GM19397 (cell line): ENCODE measurements at regions not wholly inside any gene's neighbourhood (a gene's known extent, or its start where the extent isn't known, plus 50 kb on each side); places are given as distances from the start of the nearest gene placed in this dataset.
A peak's percentile ranks its signal among the peaks of the same experiment; 100 is the strongest.

Experiments
- ATAC-seq: cut with Tn5 transposase; IDR thresholded peaks from one replicate; pipeline ENCODE4 v1.9.1; 2021; ENCODE audit warnings: mild to moderate bottlenecking, moderate library complexity; ENCODE audit not compliant: unreplicated experiment

GRCh38 chr5:97388794-97389193 lies 205.7 kb upstream of the RIOK2 start:
- no peak for ATAC-seq

- no peak for ATAC-seq
These were observed 217.5 kb upstream of the RIOK2 start for GRCh38 chr5:97400537-97400936.

- ATAC-seq, result no peak
These were observed 222.9 kb upstream of the RIOK2 start for GRCh38 chr5:97405941-97406340.

GRCh38 chr5:97406946-97407676 lies 224.1 kb upstream of the RIOK2 start:
- no peak for ATAC-seq

GRCh38 chr5:97408331-97408730 lies 225.3 kb upstream of the RIOK2 start:
- ATAC-seq, result no peak

GRCh38 chr5:97412959-97413358 lies 229.9 kb upstream of the RIOK2 start:
- no peak for ATAC-seq

GRCh38 chr5:97417986-97418385 lies 234.9 kb upstream of the RIOK2 start:
- ATAC-seq, result no peak

- ATAC-seq, result no peak
These were observed 235.4 kb upstream of the RIOK2 start for GRCh38 chr5:97418462-97418861.

GRCh38 chr5:97420646-97421045 lies 237.6 kb upstream of the RIOK2 start:
- no peak for ATAC-seq

GRCh38 chr5:97422678-97423077 lies 239.6 kb upstream of the RIOK2 start:
- no peak for ATAC-seq

GRCh38 chr5:97425511-97425910 lies 242.5 kb upstream of the RIOK2 start:
- ATAC-seq, result no peak

- no peak for ATAC-seq
These were observed 244.2 kb upstream of the RIOK2 start for GRCh38 chr5:97427235-97427634.

GRCh38 chr5:97434021-97434420 lies 251.0 kb upstream of the RIOK2 start:
- no peak for ATAC-seq

GRCh38 chr5:97436405-97436804 lies 253.4 kb upstream of the RIOK2 start:
- ATAC-seq, result no peak

GRCh38 chr5:97443740-97444139 lies 260.7 kb upstream of the RIOK2 start:
- ATAC-seq, result no peak

- ATAC-seq, result no peak
These were observed 266.1 kb upstream of the RIOK2 start for GRCh38 chr5:97449172-97449571.

GRCh38 chr5:97452646-97453045 lies 269.6 kb upstream of the RIOK2 start:
- no peak for ATAC-seq

- no peak for ATAC-seq
These were observed 270.2 kb upstream of the RIOK2 start for GRCh38 chr5:97453263-97453662.

- no peak for ATAC-seq
These were observed 271.0 kb upstream of the RIOK2 start for GRCh38 chr5:97454015-97454414.

- ATAC-seq, result no peak
These were observed 272.9 kb upstream of the RIOK2 start for GRCh38 chr5:97455996-97456395.

- ATAC-seq, result peak; percentile 66
These were observed 275.8 kb upstream of the RIOK2 start for GRCh38 chr5:97458851-97459250.

GRCh38 chr5:97471951-97472350 lies 288.9 kb upstream of the RIOK2 start:
- ATAC-seq, result no peak

- ATAC-seq, result no peak
These were observed 292.8 kb upstream of the RIOK2 start for GRCh38 chr5:97475847-97476246.
